22Rv1 (cell line): ENCODE measurements at regions not wholly inside any gene's neighbourhood (a gene's known extent, or its start where the extent isn't known, plus 50 kb on each side); places are given as distances from the start of the nearest gene placed in this dataset.

Experiments used
- CTCF ChIP-seq: fragments of 450-650 bp; IDR thresholded peaks from 2 replicates; pipeline ENCODE4 v1.5.1; 2017; ENCODE audit warnings: mild to moderate bottlenecking
- ZFX ChIP-seq: fragments of 450-650 bp; IDR thresholded peaks from 2 replicates; pipeline ENCODE4 v1.6.1; 2017; ENCODE audit warnings: antibody characterized with exemption, borderline replicate concordance

GRCh38 chr18:34509879-34510586 is 200.1 kb upstream of the DTNA start:
- TF ChIP-seq CTCF = no peak
- no peak for TF ChIP-seq ZFX
